DMS114 treated with DMSO at 0.1 percent for 48 hours (cell line): ENCODE measurements at regions not wholly inside any gene's neighbourhood (a gene's known extent, or its start where the extent isn't known, plus 50 kb on each side); places are given as distances from the start of the nearest gene placed in this dataset.
"Not testable (repeated sequence)": the region's sequence is repeated elsewhere in the genome, so short reads cannot be mapped to it uniquely, and the experiment has no call there.

Experiments used
- DNase-seq: peaks from one replicate; lab custom pipeline; 2025; ENCODE audit not compliant: unreplicated experiment; lab: John Stamatoyannopoulos, UW

GRCh38 chr2:5195636-5196035 lies 496.5 kb upstream of the SOX11 start:
- DNase-seq = no peak

- no peak for DNase-seq
Measured at GRCh38 chr2:5203134-5203755, 488.9 kb upstream of the SOX11 start.

- DNase-seq = not testable (repeated sequence)
Measured at GRCh38 chr2:5206742-5207141, 485.4 kb upstream of the SOX11 start.

GRCh38 chr2:5215989-5216607 lies 476.1 kb upstream of the SOX11 start:
- no peak for DNase-seq

- DNase-seq = no peak
Measured at GRCh38 chr2:5227062-5227699, 465.0 kb upstream of the SOX11 start.

GRCh38 chr2:5229574-5229973 lies 462.6 kb upstream of the SOX11 start:
- no peak for DNase-seq

GRCh38 chr2:5230444-5230843 lies 461.7 kb upstream of the SOX11 start:
- no peak for DNase-seq

GRCh38 chr2:5230855-5231254 lies 461.3 kb upstream of the SOX11 start:
- no peak for DNase-seq

GRCh38 chr2:5231287-5231686 lies 460.9 kb upstream of the SOX11 start:
- DNase-seq = no peak

GRCh38 chr2:5234563-5234962 lies 457.6 kb upstream of the SOX11 start:
- no peak for DNase-seq

- DNase-seq = no peak
Measured at GRCh38 chr2:5235701-5236100, 456.5 kb upstream of the SOX11 start.

- no peak for DNase-seq
Measured at GRCh38 chr2:5236249-5236648, 455.9 kb upstream of the SOX11 start.

- DNase-seq = no peak
Measured at GRCh38 chr2:5242751-5243150, 449.4 kb upstream of the SOX11 start.

GRCh38 chr2:5250482-5250881 lies 441.7 kb upstream of the SOX11 start:
- DNase-seq = no peak

- DNase-seq = no peak
Measured at GRCh38 chr2:5253263-5253662, 438.9 kb upstream of the SOX11 start.

GRCh38 chr2:5254791-5255332 lies 437.3 kb upstream of the SOX11 start:
- no peak for DNase-seq

GRCh38 chr2:5263291-5263690 lies 428.9 kb upstream of the SOX11 start:
- DNase-seq = no peak

GRCh38 chr2:5264361-5264760 lies 427.8 kb upstream of the SOX11 start:
- no peak for DNase-seq

GRCh38 chr2:5285061-5285460 lies 407.1 kb upstream of the SOX11 start:
- DNase-seq = no peak

- DNase-seq = no peak
Measured at GRCh38 chr2:5285872-5286769, 406.1 kb upstream of the SOX11 start.
